ENCODE measurements at regions not wholly inside any gene's neighbourhood (a gene's known extent, or its start where the extent isn't known, plus 50 kb on each side); places are given as distances from the start of the nearest gene placed in this dataset.
"Not testable (repeated sequence)": the region's sequence is repeated elsewhere in the genome, so short reads cannot be mapped to it uniquely, and the experiment has no call there.

- not testable (repeated sequence) for DNase-seq
Observed at GRCh38 chrX:124181515-124181914, 150.9 kb upstream of the TEX13D start.

- DNase-seq, result no peak
Observed at GRCh38 chrX:124190440-124190839, 142.0 kb upstream of the TEX13D start.

GRCh38 chrX:124194199-124194598 lies 138.3 kb upstream of the TEX13D start:
- DNase-seq, result no peak

GRCh38 chrX:124194901-124195300 lies 137.6 kb upstream of the TEX13D start:
- no peak for DNase-seq

- DNase-seq, result no peak
Observed at GRCh38 chrX:124203311-124203710, 129.1 kb upstream of the TEX13D start.

- no peak for DNase-seq
Observed at GRCh38 chrX:124208660-124209059, 123.8 kb upstream of the TEX13D start.

GRCh38 chrX:124209792-124210576 lies 122.5 kb upstream of the TEX13D start:
- DNase-seq, result no peak

GRCh38 chrX:124211312-124211942 lies 121.0 kb upstream of the TEX13D start:
- no peak for DNase-seq

GRCh38 chrX:124212622-124213021 lies 119.8 kb upstream of the TEX13D start:
- DNase-seq, result peak; percentile 25

GRCh38 chrX:124215786-124216185 lies 116.7 kb upstream of the TEX13D start:
- no peak for DNase-seq

GRCh38 chrX:124216396-124217115 lies 115.9 kb upstream of the TEX13D start:
- no peak for DNase-seq

GRCh38 chrX:124217304-124218251 lies 114.9 kb upstream of the TEX13D start:
- DNase-seq, result peak; percentile 62

GRCh38 chrX:124223524-124223923 lies 108.9 kb upstream of the TEX13D start:
- no peak for DNase-seq

GRCh38 chrX:124224528-124224927 lies 107.9 kb upstream of the TEX13D start:
- DNase-seq, result no peak

- DNase-seq, result no peak
Observed at GRCh38 chrX:124226129-124226528, 106.3 kb upstream of the TEX13D start.

- no peak for DNase-seq
Observed at GRCh38 chrX:124228849-124229248, 103.6 kb upstream of the TEX13D start.

- DNase-seq, result no peak
Observed at GRCh38 chrX:124229374-124229773, 103.1 kb upstream of the TEX13D start.

GRCh38 chrX:124230655-124231450 lies 101.6 kb upstream of the TEX13D start:
- no peak for DNase-seq

GRCh38 chrX:124231451-124231759 lies 101.1 kb upstream of the TEX13D start:
- no peak for DNase-seq

GRCh38 chrX:124232523-124233201 lies 99.8 kb upstream of the TEX13D start:
- DNase-seq, result peak; percentile 53

GRCh38 chrX:124234348-124234747 lies 98.1 kb upstream of the TEX13D start:
- DNase-seq, result no peak
